SJCRH30 (cell line): ENCODE measurements at regions not wholly inside any gene's neighbourhood (a gene's known extent, or its start where the extent isn't known, plus 50 kb on each side); places are given as distances from the start of the nearest gene placed in this dataset.
"Not testable (repeated sequence)": the region's sequence is repeated elsewhere in the genome, so short reads cannot be mapped to it uniquely, and the experiment has no call there.

Experiments
- DNase-seq, 2 experiments: peaks; one replicate each; pipeline ENCODE4 v3.0.0-alpha.2; 2015 to 2020
- H3K27ac ChIP-seq: fragments of 250-450 bp; sonication (Bioruptor Pico); 2 replicates; pipeline ENCODE4 v1.5.1; 2020; ENCODE audit warnings: mild to moderate bottlenecking, moderate library complexity
- H3K27me3 ChIP-seq: fragments of 250-450 bp; sonication (Bioruptor Pico); 2 replicates; pipeline ENCODE4 v1.5.1; 2020; ENCODE audit warnings: mild to moderate bottlenecking, moderate library complexity
- H3K36me3 ChIP-seq: fragments of 250-450 bp; sonication (Bioruptor Pico); 2 replicates; pipeline ENCODE4 v1.5.1; 2020; ENCODE audit warnings: mild to moderate bottlenecking, moderate library complexity
- H3K4me1 ChIP-seq: fragments of 250-450 bp; sonication (Bioruptor Pico); 2 replicates; pipeline ENCODE4 v1.5.1; 2020; ENCODE audit warnings: mild to moderate bottlenecking, moderate library complexity
- H3K4me3 ChIP-seq: fragments of 250-450 bp; sonication (Bioruptor Pico); 2 replicates; pipeline ENCODE4 v1.5.1; 2020; ENCODE audit warnings: mild to moderate bottlenecking, moderate library complexity
- H3K9me3 ChIP-seq: fragments of 250-450 bp; sonication (Bioruptor Pico); replicated peaks from 2 replicates; pipeline ENCODE4 v1.5.1; 2020; ENCODE audit warnings: mild to moderate bottlenecking, moderate library complexity

GRCh38 chr9:40097992-40098391 is 742.5 kb downstream of the SPATA31A1 start:
- not testable (repeated sequence) for H3K4me3 ChIP-seq, H3K9me3 ChIP-seq, H3K4me1 ChIP-seq, DNase-seq, H3K27ac ChIP-seq, H3K27me3 ChIP-seq, H3K36me3 ChIP-seq

- H3K4me3 ChIP-seq, result peak overlapping the region; percentile 33
- peak in 1 of 2 experiments; percentile 2 for DNase-seq
- H3K27ac ChIP-seq, result not testable (repeated sequence)
These were observed 750.7 kb downstream of the SPATA31A1 start for GRCh38 chr9:40106003-40106782.

GRCh38 chr9:40106783-40107248 is 751.3 kb downstream of the SPATA31A1 start:
- not testable (repeated sequence) for DNase-seq, H3K36me3 ChIP-seq, H3K4me3 ChIP-seq, H3K9me3 ChIP-seq, H3K27ac ChIP-seq, H3K4me1 ChIP-seq, H3K27me3 ChIP-seq

More at GRCh38 chr9:40106003-40106782, 750.7 kb downstream of the SPATA31A1 start:
- not testable (repeated sequence) for H3K36me3 ChIP-seq, H3K27me3 ChIP-seq, H3K4me1 ChIP-seq, H3K9me3 ChIP-seq

- not testable (repeated sequence) for H3K9me3 ChIP-seq, H3K4me1 ChIP-seq, H3K27me3 ChIP-seq, H3K36me3 ChIP-seq, H3K27ac ChIP-seq, H3K4me3 ChIP-seq, DNase-seq
These were observed 751.8 kb downstream of the SPATA31A1 start for GRCh38 chr9:40107251-40107650.

GRCh38 chr9:40108465-40108864 is 753.0 kb downstream of the SPATA31A1 start:
- H3K27me3 ChIP-seq, H3K36me3 ChIP-seq, H3K4me3 ChIP-seq, H3K4me1 ChIP-seq, H3K27ac ChIP-seq, DNase-seq, H3K9me3 ChIP-seq: not testable (repeated sequence)

- not testable (repeated sequence) for H3K36me3 ChIP-seq, H3K4me1 ChIP-seq, H3K27me3 ChIP-seq, DNase-seq, H3K4me3 ChIP-seq, H3K27ac ChIP-seq, H3K9me3 ChIP-seq
These were observed 755.3 kb downstream of the SPATA31A1 start for GRCh38 chr9:40110751-40111150.

- H3K27ac ChIP-seq, H3K27me3 ChIP-seq, DNase-seq, H3K9me3 ChIP-seq, H3K4me1 ChIP-seq, H3K4me3 ChIP-seq, H3K36me3 ChIP-seq: not testable (repeated sequence)
These were observed 756.1 kb downstream of the SPATA31A1 start for GRCh38 chr9:40111571-40111970.

GRCh38 chr9:40130598-40130997 is 775.1 kb downstream of the SPATA31A1 start:
- not testable (repeated sequence) for H3K27ac ChIP-seq, H3K4me3 ChIP-seq, H3K4me1 ChIP-seq, DNase-seq, H3K36me3 ChIP-seq, H3K9me3 ChIP-seq, H3K27me3 ChIP-seq

GRCh38 chr9:40169204-40169603 is 813.7 kb downstream of the SPATA31A1 start:
- H3K27me3 ChIP-seq, H3K9me3 ChIP-seq, DNase-seq: not testable (repeated sequence)

GRCh38 chr9:40173316-40173715 is 817.8 kb downstream of the SPATA31A1 start:
- not testable (repeated sequence) for H3K9me3 ChIP-seq, H3K27me3 ChIP-seq, H3K36me3 ChIP-seq, DNase-seq, H3K27ac ChIP-seq, H3K4me1 ChIP-seq, H3K4me3 ChIP-seq

More at GRCh38 chr9:40169204-40169603, 813.7 kb downstream of the SPATA31A1 start:
- not testable (repeated sequence) for H3K4me3 ChIP-seq, H3K4me1 ChIP-seq, H3K36me3 ChIP-seq, H3K27ac ChIP-seq

- not testable (repeated sequence) for H3K27ac ChIP-seq, H3K36me3 ChIP-seq, H3K27me3 ChIP-seq, DNase-seq, H3K9me3 ChIP-seq, H3K4me3 ChIP-seq, H3K4me1 ChIP-seq
These were observed 818.6 kb downstream of the SPATA31A1 start for GRCh38 chr9:40174035-40174434.

GRCh38 chr9:40177403-40177802 is 821.9 kb downstream of the SPATA31A1 start:
- not testable (repeated sequence) for H3K4me1 ChIP-seq, H3K9me3 ChIP-seq, H3K27ac ChIP-seq, H3K36me3 ChIP-seq, H3K4me3 ChIP-seq, H3K27me3 ChIP-seq
- DNase-seq, result peak; percentile 61 to 62

GRCh38 chr9:40191403-40191802 is 835.9 kb downstream of the SPATA31A1 start:
- not testable (repeated sequence) for H3K4me3 ChIP-seq, H3K9me3 ChIP-seq, H3K4me1 ChIP-seq, DNase-seq, H3K36me3 ChIP-seq, H3K27me3 ChIP-seq, H3K27ac ChIP-seq

GRCh38 chr9:40192162-40192561 is 836.7 kb downstream of the SPATA31A1 start:
- not testable (repeated sequence) for H3K9me3 ChIP-seq, H3K4me3 ChIP-seq, H3K4me1 ChIP-seq, H3K27me3 ChIP-seq, H3K36me3 ChIP-seq, DNase-seq, H3K27ac ChIP-seq

GRCh38 chr9:40196165-40196714 is 840.8 kb downstream of the SPATA31A1 start:
- DNase-seq, result peak in 1 of 2 experiments; percentile 17
- not testable (repeated sequence) for H3K9me3 ChIP-seq, H3K36me3 ChIP-seq, H3K27ac ChIP-seq, H3K27me3 ChIP-seq, H3K4me1 ChIP-seq, H3K4me3 ChIP-seq

- not testable (repeated sequence) for DNase-seq, H3K36me3 ChIP-seq, H3K4me3 ChIP-seq, H3K27me3 ChIP-seq, H3K9me3 ChIP-seq, H3K27ac ChIP-seq, H3K4me1 ChIP-seq
These were observed 841.3 kb downstream of the SPATA31A1 start for GRCh38 chr9:40196803-40197202.
